ENCODE measurements at regions not wholly inside any gene's neighbourhood (a gene's known extent, or its start where the extent isn't known, plus 50 kb on each side); places are given as distances from the start of the nearest gene placed in this dataset.

DNA sequence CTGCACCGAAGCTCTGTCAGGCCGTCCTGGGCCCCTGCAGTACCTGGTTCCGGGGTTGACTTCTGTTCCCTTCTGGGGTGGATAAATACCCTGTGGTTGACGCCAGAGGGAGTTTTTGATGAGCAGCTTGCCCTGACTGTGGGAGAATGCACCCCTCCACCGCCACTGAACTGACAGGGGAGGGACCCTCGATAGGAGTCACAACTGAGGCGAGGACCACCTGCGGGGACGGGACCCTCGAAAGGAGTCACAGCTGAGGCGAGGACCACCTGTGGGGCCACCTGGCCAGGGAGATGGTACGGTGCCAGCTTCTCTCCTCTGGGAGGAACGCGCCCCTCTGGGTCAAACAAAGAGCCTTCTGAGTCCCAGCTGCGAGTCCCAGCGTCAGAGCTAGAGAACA is 100.1 kb upstream of the FRMD1 start:
- no TSS peak for BruUV-seq (replicated peaks)
- POLR2A ChIA-PET, result interaction anchor here (0.9 kb wide), 1 partner anchor 9 kb away, joined by 3 read pairs; no protein-coding TSS in a partner anchor

DNA sequence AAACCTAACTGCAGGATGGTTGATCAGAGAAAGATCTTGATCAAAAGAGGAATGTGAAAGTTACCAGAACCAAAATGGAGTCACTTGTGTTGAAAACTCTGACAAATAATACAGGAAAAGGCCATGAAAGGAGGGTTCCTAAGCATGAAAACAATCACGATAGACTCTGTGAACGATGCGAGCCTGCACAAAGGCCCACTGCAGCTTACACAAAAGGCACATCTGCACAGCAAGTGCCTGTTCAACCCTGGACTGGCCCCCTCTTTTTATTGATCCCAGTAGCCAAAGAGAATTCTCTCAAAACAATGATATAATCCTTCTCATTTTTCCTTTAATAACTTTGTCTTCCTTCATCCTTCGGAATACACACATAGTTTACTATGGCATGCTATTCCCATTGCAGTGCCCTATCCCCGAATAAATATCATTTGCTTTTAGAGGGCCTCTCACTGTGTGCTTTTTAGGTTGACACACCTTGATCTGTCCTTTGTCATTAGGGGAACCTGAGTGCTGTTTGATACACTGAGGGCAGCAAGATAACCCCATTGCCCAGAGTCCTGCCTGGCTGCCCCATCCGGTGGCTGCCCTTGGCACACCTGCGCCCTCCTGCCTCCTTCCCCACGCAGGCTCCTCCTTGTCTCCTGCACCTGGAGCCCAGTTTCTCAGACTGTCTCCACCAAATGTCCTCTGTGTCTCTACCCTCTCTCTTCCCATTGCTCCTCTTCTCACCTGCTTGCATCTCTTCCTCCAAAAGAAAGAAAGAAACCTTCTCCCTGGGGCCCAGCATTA is 98.3 kb upstream of the FRMD1 start:
- POLR2A ChIA-PET, result interaction anchor here (0.6 kb wide), 1 partner anchor 22 kb away, joined by 3 read pairs; no protein-coding TSS in a partner anchor
- H3K4me1 ChIP-seq (ENCODE audit: insufficient read depth, low read length, poor library complexity, severe bottlenecking), result no peaks in the 10 kb centered on the region
- CTCF ChIA-PET (ENCODE audit: unreplicated experiment), result no interaction called here
- H2AFZ ChIP-seq (ENCODE audit: low read length), result no peak overlapping the region
- no peaks in the 10 kb centered on the region for H3K9me2 ChIP-seq (ENCODE audit: insufficient read depth, low read length)
- H3K9me3 ChIP-seq (ENCODE audit: low read length), result no peaks in the 10 kb centered on the region
- H4K20me1 ChIP-seq (ENCODE audit: insufficient read depth, low read length), result no peaks in the 10 kb centered on the region
- BruUV-seq (replicated peaks), result no TSS peak
- H3K27ac ChIP-seq (ENCODE audit: low read depth, low read length, poor library complexity, severe bottlenecking), result no peak overlapping the region
- DNase-seq (ENCODE audit: low spot score), result no peak
- no peak overlapping the region for H3K4me2 ChIP-seq (ENCODE audit: low read length)
- no peak for TF ChIP-seq EZH2phosphoT487 (IDR thresholded peaks at IDR 0.05; ENCODE audit: borderline replicate concordance, low read depth, low read length)
- TF ChIP-seq, protein P1, sequence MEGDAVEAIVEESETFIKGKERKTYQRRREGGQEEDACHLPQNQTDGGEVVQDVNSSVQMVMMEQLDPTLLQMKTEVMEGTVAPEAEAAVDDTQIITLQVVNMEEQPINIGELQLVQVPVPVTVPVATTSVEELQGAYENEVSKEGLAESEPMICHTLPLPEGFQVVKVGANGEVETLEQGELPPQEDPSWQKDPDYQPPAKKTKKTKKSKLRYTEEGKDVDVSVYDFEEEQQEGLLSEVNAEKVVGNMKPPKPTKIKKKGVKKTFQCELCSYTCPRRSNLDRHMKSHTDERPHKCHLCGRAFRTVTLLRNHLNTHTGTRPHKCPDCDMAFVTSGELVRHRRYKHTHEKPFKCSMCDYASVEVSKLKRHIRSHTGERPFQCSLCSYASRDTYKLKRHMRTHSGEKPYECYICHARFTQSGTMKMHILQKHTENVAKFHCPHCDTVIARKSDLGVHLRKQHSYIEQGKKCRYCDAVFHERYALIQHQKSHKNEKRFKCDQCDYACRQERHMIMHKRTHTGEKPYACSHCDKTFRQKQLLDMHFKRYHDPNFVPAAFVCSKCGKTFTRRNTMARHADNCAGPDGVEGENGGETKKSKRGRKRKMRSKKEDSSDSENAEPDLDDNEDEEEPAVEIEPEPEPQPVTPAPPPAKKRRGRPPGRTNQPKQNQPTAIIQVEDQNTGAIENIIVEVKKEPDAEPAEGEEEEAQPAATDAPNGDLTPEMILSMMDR (conservative IDR thresholded peaks at IDR 0.05; ENCODE audit: low read length), result no peak
- no peaks in the 10 kb centered on the region for H3K36me3 ChIP-seq (ENCODE audit: insufficient read depth, low read length)
- no peak overlapping the region for H3K4me3 ChIP-seq (ENCODE audit: low read depth, low read length, poor library complexity, severe bottlenecking)
- intact Hi-C loops (cut with micrococcal nuclease; ENCODE audit: unreplicated experiment), result no loop called here
- no peaks in the 10 kb centered on the region for H3K79me2 ChIP-seq (ENCODE audit: insufficient read depth, low read depth, low read length)

More for the DNA sequence above, 100.1 kb upstream of the FRMD1 start:
- no peak for DNase-seq (ENCODE audit: low spot score)
- H3K36me3 ChIP-seq (ENCODE audit: insufficient read depth, low read length), result no peaks in the 10 kb centered on the region
- no peaks in the 10 kb centered on the region for H3K4me1 ChIP-seq (ENCODE audit: insufficient read depth, low read length, poor library complexity, severe bottlenecking)
- no peak overlapping the region for H2AFZ ChIP-seq (ENCODE audit: low read length)
- intact Hi-C loops (cut with micrococcal nuclease; ENCODE audit: unreplicated experiment), result no loop called here
- no peaks in the 10 kb centered on the region for H3K9me2 ChIP-seq (ENCODE audit: insufficient read depth, low read length)
- CTCF ChIA-PET (ENCODE audit: unreplicated experiment), result no interaction called here
- no peaks in the 10 kb centered on the region for H3K9me3 ChIP-seq (ENCODE audit: low read length)
- H3K4me2 ChIP-seq (ENCODE audit: low read length), result no peak overlapping the region
- no peaks in the 10 kb centered on the region for H3K79me2 ChIP-seq (ENCODE audit: insufficient read depth, low read depth, low read length)
- no peak overlapping the region for H3K4me3 ChIP-seq (ENCODE audit: low read depth, low read length, poor library complexity, severe bottlenecking)
- no peaks in the 10 kb centered on the region for H4K20me1 ChIP-seq (ENCODE audit: insufficient read depth, low read length)
- TF ChIP-seq EZH2phosphoT487 (IDR thresholded peaks at IDR 0.05; ENCODE audit: borderline replicate concordance, low read depth, low read length), result no peak
- TF ChIP-seq, protein P1 (conservative IDR thresholded peaks at IDR 0.05; ENCODE audit: low read length), result no peak
- no peak overlapping the region for H3K27ac ChIP-seq (ENCODE audit: low read depth, low read length, poor library complexity, severe bottlenecking)

DNA sequence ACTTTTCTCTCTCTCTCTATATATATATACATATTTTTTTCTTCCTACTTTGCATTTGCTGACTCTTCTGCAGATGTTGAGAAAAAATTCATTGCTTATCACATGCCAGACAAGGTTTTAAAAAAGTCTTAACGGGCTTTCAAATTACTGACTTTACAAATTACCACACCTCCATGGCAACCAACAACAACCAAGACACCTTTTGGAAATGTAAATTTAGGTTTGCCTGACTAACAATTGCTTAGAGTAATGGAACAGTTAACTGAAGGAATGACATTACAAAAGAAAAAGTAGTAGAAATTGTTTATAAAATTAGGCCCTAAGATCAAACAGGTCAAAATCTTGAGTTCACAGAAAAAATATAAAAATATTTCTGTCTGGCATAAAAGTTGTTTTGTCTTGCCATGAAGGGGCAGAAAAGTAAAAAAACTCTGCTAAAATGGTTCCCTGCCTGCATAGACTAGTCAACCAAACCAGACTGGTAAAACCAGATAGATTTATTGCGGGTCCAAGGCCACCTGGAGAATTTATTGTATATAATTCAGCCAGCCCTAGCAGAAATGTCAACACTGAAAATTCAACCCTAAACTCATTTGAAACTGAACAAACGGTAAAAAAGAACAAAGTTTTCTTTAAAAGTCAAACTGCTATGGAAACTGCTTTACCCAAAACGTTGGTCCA is 92.8 kb upstream of the FRMD1 start:
- Histone ChIP-seq H3K9me3 (ENCODE audit: low read length) (no peaks in the 10 kb centered on the region), H3K4me1 (ENCODE audit: insufficient read depth, low read length, poor library complexity, severe bottlenecking) (no peaks in the 10 kb centered on the region), H3K9me2 (ENCODE audit: insufficient read depth, low read length) (no peaks in the 10 kb centered on the region), H2AFZ (ENCODE audit: low read length) (no peak overlapping the region), H4K20me1 (ENCODE audit: insufficient read depth, low read length) (no peaks in the 10 kb centered on the region), H3K27ac (ENCODE audit: low read depth, low read length, poor library complexity, severe bottlenecking) (no peak overlapping the region), H3K79me2 (ENCODE audit: insufficient read depth, low read depth, low read length) (no peaks in the 10 kb centered on the region), H3K36me3 (ENCODE audit: insufficient read depth, low read length) (no peaks in the 10 kb centered on the region), H3K4me2 (ENCODE audit: low read length) (no peak overlapping the region), H3K4me3 (ENCODE audit: low read depth, low read length, poor library complexity, severe bottlenecking) (no peak overlapping the region)
- BruUV-seq (replicated peaks), result no TSS peak
- DNase-seq (ENCODE audit: low spot score), result no peak
- intact Hi-C loops (cut with micrococcal nuclease; ENCODE audit: unreplicated experiment), result no loop called here
- ChIA-PET POLR2A (no interaction called here), CTCF (ENCODE audit: unreplicated experiment) (no interaction called here)
- TF ChIP-seq, protein P1 (conservative IDR thresholded peaks at IDR 0.05; ENCODE audit: low read length), result no peak
- no peak for TF ChIP-seq EZH2phosphoT487 (IDR thresholded peaks at IDR 0.05; ENCODE audit: borderline replicate concordance, low read depth, low read length)
